ENCODE measurements at regions not wholly inside any gene's neighbourhood (a gene's known extent, or its start where the extent isn't known, plus 50 kb on each side); places are given as distances from the start of the nearest gene placed in this dataset.

GRCh38 chr9:129253803-129254381 lies 75.8 kb upstream of the IER5L start:
- no peak for TF ChIP-seq CTCF (IDR thresholded peaks at IDR 0.05; ENCODE audit: low read length, missing control alignments)
- H3K4me3 ChIP-seq (replicated peaks; ENCODE audit: low read depth, low read length), result no peak overlapping the region
- peak; percentile 64 for DNase-seq (ENCODE audit: low read depth)

- TF ChIP-seq CTCF (IDR thresholded peaks at IDR 0.05; ENCODE audit: low read length, missing control alignments), result no peak
- DNase-seq (ENCODE audit: low read depth), result no peak
- H3K4me3 ChIP-seq (replicated peaks; ENCODE audit: low read depth, low read length), result no peak overlapping the region
Measured at GRCh38 chr9:129252937-129253802, 75.1 kb upstream of the IER5L start.

GRCh38 chr9:129250786-129251185 lies 72.7 kb upstream of the IER5L start:
- no peak overlapping the region for H3K4me3 ChIP-seq (replicated peaks; ENCODE audit: low read depth, low read length)
- peak; percentile 26 for DNase-seq (ENCODE audit: low read depth)
- no peak for TF ChIP-seq CTCF (IDR thresholded peaks at IDR 0.05; ENCODE audit: low read length, missing control alignments)

- DNase-seq (ENCODE audit: low read depth), result no peak
- TF ChIP-seq CTCF (IDR thresholded peaks at IDR 0.05; ENCODE audit: low read length, missing control alignments), result no peak
- no peak overlapping the region for H3K4me3 ChIP-seq (replicated peaks; ENCODE audit: low read depth, low read length)
Measured at GRCh38 chr9:129247285-129248153, 69.5 kb upstream of the IER5L start.

GRCh38 chr9:129245276-129245675 lies 67.2 kb upstream of the IER5L start:
- TF ChIP-seq CTCF (IDR thresholded peaks at IDR 0.05; ENCODE audit: low read length, missing control alignments), result no peak
- DNase-seq (ENCODE audit: low read depth), result peak; percentile 18
- H3K4me3 ChIP-seq (replicated peaks; ENCODE audit: low read depth, low read length), result no peak overlapping the region

GRCh38 chr9:129242971-129243561 lies 65.0 kb upstream of the IER5L start:
- DNase-seq (ENCODE audit: low read depth), result peak; percentile 33
- H3K4me3 ChIP-seq (replicated peaks; ENCODE audit: low read depth, low read length), result no peak overlapping the region
- TF ChIP-seq CTCF (IDR thresholded peaks at IDR 0.05; ENCODE audit: low read length, missing control alignments), result no peak
